IPS-15b (cell line): ENCODE measurements at regions not wholly inside any gene's neighbourhood (a gene's known extent, or its start where the extent isn't known, plus 50 kb on each side); places are given as distances from the start of the nearest gene placed in this dataset.
"Not testable (repeated sequence)": the region's sequence is repeated elsewhere in the genome, so short reads cannot be mapped to it uniquely, and the experiment has no call there.

Source experiments
- H3K27me3 ChIP-seq: one replicate; pipeline ENCODE4 v1.6.1; 2013; ENCODE audit warnings: low read length; ENCODE audit not compliant: control insufficient read depth, insufficient read depth
- H3K36me3 ChIP-seq: one replicate; pipeline ENCODE4 v1.6.1; 2013; ENCODE audit warnings: low read length; ENCODE audit not compliant: control insufficient read depth, insufficient read depth
- H3K4me1 ChIP-seq: one replicate; pipeline ENCODE4 v1.6.1; 2013; ENCODE audit warnings: mild to moderate bottlenecking, low read length; ENCODE audit not compliant: control insufficient read depth, insufficient read depth
- H3K4me3 ChIP-seq: one replicate; pipeline ENCODE4 v1.5.1; 2013; ENCODE audit warnings: low read depth, low read length
- H3K9ac ChIP-seq: one replicate; pipeline ENCODE4 v1.6.1; 2013; ENCODE audit warnings: low read depth, mild to moderate bottlenecking, low read length
- H3K9me3 ChIP-seq: one replicate; pipeline ENCODE4 v1.6.1; 2013; ENCODE audit warnings: mild to moderate bottlenecking, low read length; ENCODE audit not compliant: control insufficient read depth, insufficient read depth

- Histone ChIP-seq H3K9me3 (no peaks in the 10 kb centered on the region), H3K36me3 (no peaks in the 10 kb centered on the region), H3K4me1 (peaks cover 19% of the 10 kb centered on the region), H3K9ac (no peak overlapping the region), H3K4me3 (no peak overlapping the region), H3K27me3 (no peaks in the 10 kb centered on the region)
Measured at GRCh38 chr14:38053666-38054065, 154.0 kb upstream of the SSTR1 start.

DNA sequence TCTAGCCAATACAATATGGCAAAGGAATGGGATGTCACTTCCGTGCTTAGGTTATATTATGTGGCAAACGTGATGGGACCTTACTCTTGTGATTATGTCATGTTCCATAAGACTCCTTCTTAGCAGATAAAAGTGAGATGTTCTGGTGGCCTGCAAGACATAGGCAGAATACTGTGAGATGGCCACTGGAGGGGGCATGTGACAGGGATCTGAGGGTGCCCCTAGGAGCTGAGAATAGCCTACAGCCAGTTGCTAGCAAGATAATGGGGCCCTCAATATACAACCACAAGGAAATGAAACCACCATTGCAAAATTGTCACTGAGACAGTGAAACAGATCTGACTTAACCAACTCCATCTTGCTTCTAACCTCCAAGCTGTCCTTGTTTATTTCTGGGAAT lies 151.4 kb upstream of the SSTR1 start:
- no peaks in the 10 kb centered on the region for H3K9me3 ChIP-seq
- H3K4me1 ChIP-seq: peaks cover 19% of the 10 kb centered on the region
- H3K9ac ChIP-seq: no peak overlapping the region
- no peaks in the 10 kb centered on the region for H3K27me3 ChIP-seq
- H3K4me3 ChIP-seq: no peak overlapping the region
- no peaks in the 10 kb centered on the region for H3K36me3 ChIP-seq

GRCh38 chr14:38062223-38062622 lies 145.5 kb upstream of the SSTR1 start:
- not testable (repeated sequence) for H3K36me3 ChIP-seq, H3K9ac ChIP-seq, H3K4me3 ChIP-seq, H3K27me3 ChIP-seq, H3K4me1 ChIP-seq, H3K9me3 ChIP-seq

DNA sequence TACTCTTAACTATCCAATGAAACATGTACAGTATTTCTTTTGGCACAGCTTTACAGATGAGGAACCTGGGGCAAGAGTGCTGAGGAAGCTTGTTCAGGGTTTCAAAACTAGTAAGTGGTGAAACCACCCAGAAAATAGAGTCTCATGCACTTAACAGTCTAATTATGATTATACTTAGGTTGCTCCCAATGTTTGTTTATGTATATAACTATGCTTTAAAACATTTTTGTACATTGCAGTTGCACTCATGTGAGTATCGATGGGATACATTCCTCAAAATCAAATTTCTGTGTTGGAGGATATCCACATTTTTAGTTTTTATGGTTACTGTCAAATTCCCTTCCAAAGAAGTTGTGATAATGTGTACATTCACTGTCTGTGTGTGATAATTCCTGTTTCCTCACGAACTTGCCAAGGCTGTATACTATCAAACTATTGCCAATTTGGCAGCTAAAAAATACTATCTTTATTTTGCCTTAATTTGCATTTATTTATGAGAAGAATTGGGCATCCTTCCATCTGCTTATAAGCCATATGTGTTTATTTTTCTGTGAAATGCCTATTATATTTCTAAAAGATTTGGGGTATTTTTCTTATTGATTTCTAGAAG lies 143.9 kb upstream of the SSTR1 start:
- Histone ChIP-seq H3K27me3 (no peaks in the 10 kb centered on the region), H3K9me3 (peaks cover 8% of the 10 kb centered on the region), H3K9ac (no peak overlapping the region), H3K4me1 (no peaks in the 10 kb centered on the region), H3K36me3 (no peaks in the 10 kb centered on the region), H3K4me3 (no peak overlapping the region)

DNA sequence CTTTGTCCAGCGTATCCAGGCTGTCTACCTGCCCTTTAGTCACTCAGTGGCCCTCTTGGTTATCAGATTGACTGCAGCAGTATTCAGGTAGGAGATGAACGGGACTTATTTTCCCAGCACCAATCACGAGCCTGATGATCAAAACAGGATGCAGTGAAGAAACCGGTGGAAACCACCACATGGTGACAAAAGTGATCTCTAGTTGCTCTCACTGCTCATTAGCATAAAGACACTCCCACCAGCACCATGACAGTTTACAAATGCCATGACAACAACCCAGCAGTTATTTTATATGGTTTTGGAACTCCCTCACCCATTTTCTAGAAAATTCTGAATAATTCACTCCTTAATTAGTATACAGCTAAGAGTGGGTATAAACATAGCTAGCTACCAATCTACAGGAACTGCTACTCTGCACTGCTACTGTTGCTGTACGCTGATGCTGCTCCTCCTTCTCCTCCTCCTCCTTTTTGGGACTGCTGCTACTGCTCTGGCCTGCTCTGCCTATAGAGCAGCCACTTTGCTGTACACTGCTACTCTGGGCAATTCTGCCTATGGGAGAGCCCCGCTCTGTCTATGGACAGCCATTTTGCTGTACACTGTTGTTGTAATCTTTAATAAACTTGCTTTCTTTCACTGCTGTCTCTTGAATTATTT lies 142.5 kb upstream of the SSTR1 start:
- H3K4me3 ChIP-seq: no peak overlapping the region
- no peaks in the 10 kb centered on the region for H3K36me3 ChIP-seq
- H3K27me3 ChIP-seq: no peaks in the 10 kb centered on the region
- no peak overlapping the region for H3K9ac ChIP-seq
- H3K4me1 ChIP-seq: no peaks in the 10 kb centered on the region
- H3K9me3 ChIP-seq: peaks cover 8% of the 10 kb centered on the region

DNA sequence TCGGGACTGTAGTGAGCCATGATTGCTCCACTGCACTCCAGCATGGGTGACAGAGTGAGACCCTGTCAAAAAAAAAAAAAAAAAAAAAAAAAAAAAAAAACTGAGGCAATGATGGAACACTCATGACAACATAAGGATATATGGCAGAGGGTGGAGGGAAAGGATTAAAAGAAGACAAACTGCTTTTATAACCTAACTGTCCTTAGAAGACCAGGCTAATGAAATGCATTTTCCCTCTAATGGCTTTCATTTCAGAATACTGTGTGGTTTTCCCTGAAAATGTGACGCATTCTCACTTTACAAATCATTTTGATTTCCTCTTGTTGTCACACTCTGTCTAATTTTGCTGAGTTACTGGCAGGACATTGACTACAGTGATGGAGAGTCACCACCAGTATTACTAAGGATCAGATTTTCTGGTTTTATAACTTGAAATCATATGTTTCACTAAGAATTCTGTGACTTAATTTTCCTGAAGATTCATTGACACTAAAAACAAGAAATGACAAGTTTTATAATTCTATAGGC lies 137.6 kb upstream of the SSTR1 start:
- Histone ChIP-seq H3K9ac (no peak overlapping the region), H3K36me3 (no peaks in the 10 kb centered on the region), H3K4me1 (no peaks in the 10 kb centered on the region)

DNA sequence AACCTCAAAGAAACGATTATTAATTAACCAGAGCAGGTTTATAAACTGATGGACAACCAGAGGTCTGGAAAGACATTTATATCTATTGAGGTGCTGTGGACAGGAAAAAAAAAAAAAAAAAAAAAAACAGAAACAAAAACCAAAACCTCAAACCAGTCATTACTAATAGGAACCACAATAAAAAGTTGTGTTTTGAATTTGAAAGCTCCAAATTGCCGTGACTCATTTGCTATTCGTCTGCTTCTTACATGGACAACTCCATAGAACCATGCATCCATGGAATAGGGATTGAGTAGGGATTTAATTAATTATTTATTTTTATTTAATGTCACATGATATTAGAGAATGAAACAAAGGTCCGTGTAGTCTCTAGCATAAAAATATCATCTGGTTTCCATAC lies 134.1 kb upstream of the SSTR1 start:
- no peak overlapping the region for H3K4me3 ChIP-seq
- no peaks in the 10 kb centered on the region for H3K27me3 ChIP-seq
- no peaks in the 10 kb centered on the region for H3K36me3 ChIP-seq
- no peaks in the 10 kb centered on the region for H3K4me1 ChIP-seq
- no peak overlapping the region for H3K9ac ChIP-seq
- H3K9me3 ChIP-seq: no peaks in the 10 kb centered on the region

More for the DNA sequence above, 137.6 kb upstream of the SSTR1 start:
- Histone ChIP-seq H3K27me3 (no peaks in the 10 kb centered on the region), H3K4me3 (no peak overlapping the region), H3K9me3 (no peaks in the 10 kb centered on the region)

GRCh38 chr14:38074081-38074480 lies 133.6 kb upstream of the SSTR1 start:
- no peak overlapping the region for H3K4me3 ChIP-seq

GRCh38 chr14:38074754-38075153 lies 132.9 kb upstream of the SSTR1 start:
- H3K9ac ChIP-seq: no peak overlapping the region
- no peaks in the 10 kb centered on the region for H3K27me3 ChIP-seq
- H3K9me3 ChIP-seq: no peaks in the 10 kb centered on the region
- H3K36me3 ChIP-seq: no peaks in the 10 kb centered on the region
- no peak overlapping the region for H3K4me3 ChIP-seq
- H3K4me1 ChIP-seq: no peaks in the 10 kb centered on the region

More at GRCh38 chr14:38074081-38074480, 133.6 kb upstream of the SSTR1 start:
- H3K27me3 ChIP-seq: no peaks in the 10 kb centered on the region
- H3K9me3 ChIP-seq: no peaks in the 10 kb centered on the region
- no peak overlapping the region for H3K9ac ChIP-seq
- H3K36me3 ChIP-seq: no peaks in the 10 kb centered on the region
- no peaks in the 10 kb centered on the region for H3K4me1 ChIP-seq

DNA sequence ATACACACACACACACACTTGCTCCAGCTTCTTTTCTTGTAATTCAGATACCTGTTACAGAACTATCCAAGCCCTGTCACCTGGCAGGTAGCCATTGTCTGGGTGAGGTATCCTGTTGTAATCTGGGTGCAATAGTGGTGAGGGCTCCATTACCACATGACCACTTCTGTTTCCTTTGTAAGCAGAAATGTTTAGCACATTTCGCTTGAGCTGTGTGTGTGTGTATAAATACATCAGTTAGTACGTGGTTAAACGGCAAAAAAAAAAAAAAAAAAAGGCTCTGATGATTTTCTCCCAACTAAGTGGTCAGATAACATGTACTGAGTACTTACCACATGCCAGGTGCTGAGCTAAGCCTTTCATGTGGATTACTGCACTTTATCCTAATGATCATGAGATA lies 129.3 kb upstream of the SSTR1 start:
- H3K4me3 ChIP-seq: no peak overlapping the region
- no peaks in the 10 kb centered on the region for H3K27me3 ChIP-seq
- H3K36me3 ChIP-seq: no peaks in the 10 kb centered on the region
- no peaks in the 10 kb centered on the region for H3K9me3 ChIP-seq
- peaks cover 10% of the 10 kb centered on the region for H3K4me1 ChIP-seq
- H3K9ac ChIP-seq: no peak overlapping the region

DNA sequence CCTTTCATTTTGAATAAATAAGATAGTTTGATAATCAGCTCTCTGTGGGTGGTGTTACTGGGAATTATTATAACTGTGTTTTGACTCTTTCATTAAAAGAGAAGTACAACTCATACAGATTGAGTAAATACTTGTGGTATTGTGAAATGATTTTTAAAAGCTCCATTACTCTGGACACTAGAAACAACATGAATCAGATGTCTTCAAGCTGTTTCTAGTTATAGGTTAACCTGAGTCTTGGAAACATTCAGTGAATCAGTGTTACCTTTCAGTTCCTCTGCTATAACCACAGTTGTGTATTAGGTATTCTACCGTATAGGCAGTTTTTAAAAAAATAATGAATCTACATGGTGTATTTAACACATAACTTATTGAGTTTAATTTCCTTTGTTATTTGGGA lies 128.4 kb upstream of the SSTR1 start:
- H3K9ac ChIP-seq: no peak overlapping the region
- no peaks in the 10 kb centered on the region for H3K36me3 ChIP-seq
- H3K27me3 ChIP-seq: no peaks in the 10 kb centered on the region
- no peak overlapping the region for H3K4me3 ChIP-seq
- no peaks in the 10 kb centered on the region for H3K9me3 ChIP-seq
- H3K4me1 ChIP-seq: peaks cover 13% of the 10 kb centered on the region

GRCh38 chr14:38079886-38080285 lies 127.8 kb upstream of the SSTR1 start:
- no peaks in the 10 kb centered on the region for H3K36me3 ChIP-seq
- H3K4me3 ChIP-seq: no peak overlapping the region
- no peaks in the 10 kb centered on the region for H3K27me3 ChIP-seq
- no peak overlapping the region for H3K9ac ChIP-seq
- H3K9me3 ChIP-seq: no peaks in the 10 kb centered on the region
- H3K4me1 ChIP-seq: peaks cover 13% of the 10 kb centered on the region
